ENCODE measurements at regions not wholly inside any gene's neighbourhood (a gene's known extent, or its start where the extent isn't known, plus 50 kb on each side); places are given as distances from the start of the nearest gene placed in this dataset.
A peak's percentile ranks its signal among the peaks of the same experiment; 100 is the strongest.
"Not testable (repeated sequence)": the region's sequence is repeated elsewhere in the genome, so short reads cannot be mapped to it uniquely, and the experiment has no call there.

DNA sequence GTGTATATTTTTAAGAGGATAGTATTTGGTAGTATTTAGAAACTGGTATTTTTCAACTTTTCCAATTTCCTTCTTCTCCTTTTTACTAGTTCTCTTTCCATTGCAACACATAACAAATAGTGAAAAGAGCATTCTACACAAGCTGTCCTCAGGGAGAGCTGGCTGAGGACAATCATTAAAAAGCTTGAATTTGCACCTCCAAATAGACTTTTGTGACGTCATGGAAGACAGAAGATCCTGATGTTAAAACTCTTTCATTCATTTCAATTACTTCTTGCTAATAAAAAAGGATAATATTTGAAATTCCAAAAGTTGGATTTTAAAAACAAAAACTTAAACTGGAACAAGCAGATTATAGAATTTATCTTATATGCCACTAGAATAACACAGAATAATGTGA lies 1356.3 kb downstream of the RPIA start:
- H3K36me3 ChIP-seq, ATAC-seq, H3K9me3 ChIP-seq, H3K4me1 ChIP-seq, H3K4me3 ChIP-seq, H3K27ac ChIP-seq: not testable (repeated sequence)
- H3K27me3 ChIP-seq, result peaks cover 13% of the 10 kb centered on the region
- WGBS, 2 donors (ENCODE audit: low coverage in 1 of 2), result 14 to 25% methylated on average over 1 of the region's 1 CpG

- not testable (repeated sequence) for H3K4me3 ChIP-seq, H3K36me3 ChIP-seq, H3K27ac ChIP-seq, H3K27me3 ChIP-seq, H3K4me1 ChIP-seq, ATAC-seq, H3K9me3 ChIP-seq
Observed at GRCh38 chr2:90052113-90052631, 1360.7 kb downstream of the RPIA start.

DNA sequence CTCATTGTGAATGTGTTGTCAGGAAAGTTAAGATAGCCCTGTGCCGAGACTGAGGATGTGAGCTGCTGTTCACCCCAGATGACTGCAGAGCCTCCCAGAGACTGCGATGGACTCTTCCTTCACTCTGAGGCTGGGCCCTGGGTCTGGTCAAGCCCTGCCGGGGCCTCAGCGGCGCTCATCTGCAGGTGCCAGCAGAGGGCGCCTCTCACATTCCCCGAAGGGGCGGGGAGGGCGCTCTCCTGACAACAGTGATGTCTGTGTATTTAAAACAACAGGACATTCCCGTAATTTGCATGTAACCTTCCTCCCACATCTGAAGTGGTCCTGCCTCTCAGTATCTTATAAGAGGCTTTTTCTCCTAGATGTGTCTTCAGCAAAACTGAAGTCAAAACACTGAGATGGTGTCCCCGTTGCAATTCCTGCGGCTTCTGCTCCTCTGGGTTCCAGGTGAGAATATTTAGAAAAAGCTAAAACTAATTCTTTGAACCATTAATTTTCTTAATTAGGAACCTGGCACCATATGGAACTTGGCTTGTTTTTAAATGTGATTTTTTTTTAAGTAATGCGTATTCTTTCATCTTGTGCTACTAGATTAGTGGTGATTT lies 1377.9 kb downstream of the RPIA start:
- H3K4me1 ChIP-seq, result no peaks in the 10 kb centered on the region
- H3K27me3 ChIP-seq, result peaks cover 35% of the 10 kb centered on the region
- no peaks in the 10 kb centered on the region for H3K36me3 ChIP-seq
- no peak overlapping the region for H3K4me3 ChIP-seq
- no peaks in the 10 kb centered on the region for H3K9me3 ChIP-seq
- TF ChIP-seq, protein P1, sequence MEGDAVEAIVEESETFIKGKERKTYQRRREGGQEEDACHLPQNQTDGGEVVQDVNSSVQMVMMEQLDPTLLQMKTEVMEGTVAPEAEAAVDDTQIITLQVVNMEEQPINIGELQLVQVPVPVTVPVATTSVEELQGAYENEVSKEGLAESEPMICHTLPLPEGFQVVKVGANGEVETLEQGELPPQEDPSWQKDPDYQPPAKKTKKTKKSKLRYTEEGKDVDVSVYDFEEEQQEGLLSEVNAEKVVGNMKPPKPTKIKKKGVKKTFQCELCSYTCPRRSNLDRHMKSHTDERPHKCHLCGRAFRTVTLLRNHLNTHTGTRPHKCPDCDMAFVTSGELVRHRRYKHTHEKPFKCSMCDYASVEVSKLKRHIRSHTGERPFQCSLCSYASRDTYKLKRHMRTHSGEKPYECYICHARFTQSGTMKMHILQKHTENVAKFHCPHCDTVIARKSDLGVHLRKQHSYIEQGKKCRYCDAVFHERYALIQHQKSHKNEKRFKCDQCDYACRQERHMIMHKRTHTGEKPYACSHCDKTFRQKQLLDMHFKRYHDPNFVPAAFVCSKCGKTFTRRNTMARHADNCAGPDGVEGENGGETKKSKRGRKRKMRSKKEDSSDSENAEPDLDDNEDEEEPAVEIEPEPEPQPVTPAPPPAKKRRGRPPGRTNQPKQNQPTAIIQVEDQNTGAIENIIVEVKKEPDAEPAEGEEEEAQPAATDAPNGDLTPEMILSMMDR (IDR thresholded peaks at IDR 0.05), result peak in 1 of 4 experiments; percentile 27
- TF ChIP-seq POLR2A (IDR thresholded peaks at IDR 0.05), result no peak
- WGBS, 2 donors (ENCODE audit: low coverage in 1 of 2), result 70 to 79% methylated on average over 3 to 4 of the region's 13 CpGs
- no peak overlapping the region for H3K27ac ChIP-seq
- no peak for ATAC-seq

GRCh38 chr2:90076311-90076710 lies 1384.8 kb downstream of the RPIA start:
- Histone ChIP-seq H3K9me3 (no peaks in the 10 kb centered on the region), H3K4me1 (no peaks in the 10 kb centered on the region), H3K36me3 (no peaks in the 10 kb centered on the region), H3K27ac (no peak overlapping the region), H3K27me3 (peaks cover 21% of the 10 kb centered on the region), H3K4me3 (no peak overlapping the region)
- no peak for TF ChIP-seq EP300 (IDR thresholded peaks at IDR 0.05)
- TF ChIP-seq POLR2AphosphoS5 (IDR thresholded peaks at IDR 0.05), result no peak
- TF ChIP-seq, protein P1 (IDR thresholded peaks at IDR 0.05), result no peak
- TF ChIP-seq POLR2A (IDR thresholded peaks at IDR 0.05), result no peak
- no peak for ATAC-seq
- 50% methylated on average over 1 of the region's 3 CpGs; no CpG with 5 or more reads in 1 of the 2 donors for WGBS, 2 donors (ENCODE audit: low coverage in 1 of 2)

DNA sequence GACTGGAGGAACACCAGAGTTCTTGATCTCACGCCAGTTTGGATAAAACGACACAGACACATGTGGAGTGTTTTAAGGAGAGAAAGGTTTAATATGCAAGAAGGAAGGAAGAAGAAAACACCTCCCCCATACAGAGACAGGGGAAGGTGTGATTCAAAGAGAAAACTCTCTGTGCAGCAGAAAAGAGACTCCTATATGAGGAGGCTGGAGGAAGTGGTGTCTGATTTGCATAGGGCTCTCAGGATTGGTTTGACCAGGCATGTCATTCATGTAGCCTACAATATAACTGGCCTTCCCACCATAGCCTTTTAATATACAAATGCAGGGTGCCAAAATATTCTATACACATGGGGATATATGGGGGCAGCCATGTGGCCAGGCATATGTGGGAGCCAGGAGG lies 1386.5 kb downstream of the RPIA start:
- WGBS, 2 donors (ENCODE audit: low coverage in 1 of 2), result 40% methylated on average over 2 of the region's 2 CpGs; no CpG with 5 or more reads in 1 of the 2 donors
- no peaks in the 10 kb centered on the region for H3K9me3 ChIP-seq

GRCh38 chr2:90079374-90079773 lies 1387.9 kb downstream of the RPIA start:
- H3K27ac ChIP-seq, result no peak overlapping the region
- no peak for ATAC-seq
- no peak overlapping the region for H3K4me3 ChIP-seq
- no peaks in the 10 kb centered on the region for H3K36me3 ChIP-seq
- TF ChIP-seq POLR2AphosphoS5 (IDR thresholded peaks at IDR 0.05) (no peak), EP300 (IDR thresholded peaks at IDR 0.05) (no peak), POLR2A (IDR thresholded peaks at IDR 0.05) (no peak)
- TF ChIP-seq, protein P1 (IDR thresholded peaks at IDR 0.05), result no peak
- WGBS, 2 donors (ENCODE audit: low coverage in 1 of 2), result 56 to 60% methylated on average over 1 to 5 of the region's 5 CpGs
- no peaks in the 10 kb centered on the region for H3K9me3 ChIP-seq
- H3K27me3 ChIP-seq, result peaks cover 18% of the 10 kb centered on the region
- H3K4me1 ChIP-seq, result no peaks in the 10 kb centered on the region

More for the DNA sequence above, 1386.5 kb downstream of the RPIA start:
- Histone ChIP-seq H3K27me3 (peaks cover 18% of the 10 kb centered on the region), H3K4me1 (no peaks in the 10 kb centered on the region), H3K36me3 (no peaks in the 10 kb centered on the region), H3K4me3 (no peak overlapping the region), H3K27ac (no peak overlapping the region)
- no peak for TF ChIP-seq POLR2A (IDR thresholded peaks at IDR 0.05)
- no peak for TF ChIP-seq POLR2AphosphoS5 (IDR thresholded peaks at IDR 0.05)
- TF ChIP-seq, protein P1 (IDR thresholded peaks at IDR 0.05), result no peak
- no peak for TF ChIP-seq EP300 (IDR thresholded peaks at IDR 0.05)
- no peak for ATAC-seq

GRCh38 chr2:90087792-90088191 lies 1396.3 kb downstream of the RPIA start:
- not testable (repeated sequence) for H3K27me3 ChIP-seq, H3K36me3 ChIP-seq, H3K4me3 ChIP-seq, H3K27ac ChIP-seq, H3K9me3 ChIP-seq, H3K4me1 ChIP-seq, ATAC-seq
- WGBS, 2 donors (ENCODE audit: low coverage in 1 of 2), result 0% methylated on average over 2 of the region's 2 CpGs; no CpG with 5 or more reads in 1 of the 2 donors

DNA sequence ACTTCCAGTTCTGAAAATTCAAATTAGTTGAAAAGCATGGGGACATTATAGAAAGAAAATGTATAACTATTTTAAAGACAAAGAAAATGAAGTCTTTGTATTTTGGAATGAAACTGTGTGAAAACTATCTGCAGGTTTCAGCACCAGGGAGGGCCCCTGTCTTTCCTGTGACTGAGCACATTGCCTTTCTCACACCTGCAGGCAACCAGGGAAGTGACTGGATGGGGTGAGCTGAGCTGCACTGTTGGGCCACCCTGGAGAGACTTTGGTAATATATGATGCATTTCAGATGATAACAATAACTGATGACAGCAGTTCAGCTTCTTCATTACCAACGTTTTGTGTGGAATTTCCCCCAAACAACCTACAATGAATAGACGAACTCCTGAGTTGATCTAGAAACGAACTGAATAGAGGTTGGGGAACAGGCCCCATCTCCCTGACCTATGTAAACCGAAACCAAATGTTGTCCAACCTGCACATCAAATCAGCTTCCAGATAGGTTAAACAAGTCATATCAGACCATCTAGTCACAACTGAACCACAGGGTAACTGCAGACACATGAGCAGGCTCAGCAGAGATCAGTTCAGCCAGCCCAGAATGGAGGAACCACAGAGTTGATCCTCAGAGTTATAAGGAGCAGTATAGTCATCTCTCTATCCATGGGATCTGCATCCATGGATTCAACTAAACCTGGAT lies 1402.2 kb downstream of the RPIA start:
- not testable (repeated sequence) for H3K9me3 ChIP-seq, H3K4me3 ChIP-seq, H3K36me3 ChIP-seq, H3K27me3 ChIP-seq, H3K27ac ChIP-seq, ATAC-seq, H3K4me1 ChIP-seq
- no CpG with 5 or more reads among the region's 4 CpGs for WGBS, 2 donors (ENCODE audit: low coverage in 1 of 2)

Data from gastroesophageal sphincter (tissue), 4 donors.